ENCODE measurements at regions not wholly inside any gene's neighbourhood (a gene's known extent, or its start where the extent isn't known, plus 50 kb on each side); places are given as distances from the start of the nearest gene placed in this dataset.

GRCh38 chrX:6645216-6645615 is 110.3 kb upstream of the VCX3A start:
- H3K36me3 ChIP-seq (ENCODE audit: control insufficient read depth in 2 of 2, insufficient read depth in 1 of 2, low read length in 2 of 2): no peaks in the 10 kb centered on the region
- POLR2A ChIA-PET: no interaction called here
- no peak for TF ChIP-seq PATZ1 (tag by site-specific recombination; IDR thresholded peaks at IDR 0.05)
- no peak for TF ChIP-seq TRIM28 (IDR thresholded peaks at IDR 0.05; ENCODE audit: borderline replicate concordance, low read length)
- no peak for TF ChIP-seq ZNF266 (tag by site-specific recombination; IDR thresholded peaks at IDR 0.05; ENCODE audit: low read depth)
- TF ChIP-seq ZNF302 (tag by site-specific recombination; IDR thresholded peaks at IDR 0.05; ENCODE audit: low read depth): no peak
- TF ChIP-seq SP2 (tag by site-specific recombination; IDR thresholded peaks at IDR 0.05): no peak
- TF ChIP-seq ZNF518A (tag by site-specific recombination; conservative IDR thresholded peaks at IDR 0.05; ENCODE audit: low read depth): no peak
- TF ChIP-seq ZFP37 (tag by site-specific recombination; IDR thresholded peaks at IDR 0.05): no peak
- TF ChIP-seq ZFP69B (tag by site-specific recombination; IDR thresholded peaks at IDR 0.05): no peak
- no peak for TF ChIP-seq TCF7L2 (IDR thresholded peaks at IDR 0.05; ENCODE audit: borderline replicate concordance, low read depth, low read length)
- TF ChIP-seq ZNF677 (tag by site-specific recombination; IDR thresholded peaks at IDR 0.05): no peak
- TF ChIP-seq ZNF843 (tag by site-specific recombination; IDR thresholded peaks at IDR 0.05): no peak
- no peak for TF ChIP-seq REPIN1 (tag by site-specific recombination; IDR thresholded peaks at IDR 0.05; ENCODE audit: low read depth)
- CTCF ChIA-PET: interaction anchor here (1.2 kb wide), 1 partner anchor 12 kb away, joined by 3 read pairs; no protein-coding TSS in a partner anchor
- H3K4me3 ChIP-seq (ENCODE audit: low read depth, low read length): no peak overlapping the region
- H3K27ac ChIP-seq (ENCODE audit: extremely low read depth, low read depth, low read length): no peak overlapping the region
- H3K4me1 ChIP-seq (ENCODE audit: control insufficient read depth, insufficient read depth, low read length): no peaks in the 10 kb centered on the region
- H3K9me3 ChIP-seq (ENCODE audit: control insufficient read depth, insufficient read depth, low read depth, low read length): no peaks in the 10 kb centered on the region

GRCh38 chrX:6644411-6644810 is 109.5 kb upstream of the VCX3A start:
- no peak for TF ChIP-seq KLF9 (tag by site-specific recombination; IDR thresholded peaks at IDR 0.05; ENCODE audit: low read depth)
- TF ChIP-seq ZNF366 (tag by site-specific recombination; conservative IDR thresholded peaks at IDR 0.05): no peak
- TF ChIP-seq SETDB1 (IDR thresholded peaks at IDR 0.05; ENCODE audit: insufficient read length, low read length): no peak
- no peak for TF ChIP-seq KLF7 (tag by site-specific recombination; IDR thresholded peaks at IDR 0.05; ENCODE audit: borderline replicate concordance)
- no peak for TF ChIP-seq ZNF140 (tag by site-specific recombination; IDR thresholded peaks at IDR 0.05)
- TF ChIP-seq ZNF677 (tag by site-specific recombination; IDR thresholded peaks at IDR 0.05): no peak
- TF ChIP-seq ZNF600 (tag by site-specific recombination; IDR thresholded peaks at IDR 0.05): no peak
- TF ChIP-seq ZFP69B (tag by site-specific recombination; IDR thresholded peaks at IDR 0.05): no peak
- no peak for TF ChIP-seq OVOL3 (tag by site-specific recombination; IDR thresholded peaks at IDR 0.05)
- no peak for TF ChIP-seq ZNF473 (tag by site-specific recombination; IDR thresholded peaks at IDR 0.05)
- no peak for TF ChIP-seq ZNF704 (tag by site-specific recombination; IDR thresholded peaks at IDR 0.05)
- TF ChIP-seq TSHZ1 (tag by site-specific recombination; IDR thresholded peaks at IDR 0.05; ENCODE audit: borderline replicate concordance): no peak
- no peak for TF ChIP-seq ZBTB21 (tag by site-specific recombination; IDR thresholded peaks at IDR 0.05)
- no peak for TF ChIP-seq MZF1 (tag by site-specific recombination; IDR thresholded peaks at IDR 0.05; ENCODE audit: borderline replicate concordance)
- CTCF ChIA-PET: no interaction called here

More at GRCh38 chrX:6644411-6644810, 109.5 kb upstream of the VCX3A start:
- POLR2A ChIA-PET: no interaction called here
- no peak overlapping the region for H3K4me3 ChIP-seq (ENCODE audit: low read depth, low read length)
- H3K9me3 ChIP-seq (ENCODE audit: control insufficient read depth, insufficient read depth, low read depth, low read length): no peaks in the 10 kb centered on the region
- no peaks in the 10 kb centered on the region for H3K36me3 ChIP-seq (ENCODE audit: control insufficient read depth in 2 of 2, insufficient read depth in 1 of 2, low read length in 2 of 2)
- no peak overlapping the region for H3K27ac ChIP-seq (ENCODE audit: extremely low read depth, low read depth, low read length)
- H3K4me1 ChIP-seq (ENCODE audit: control insufficient read depth, insufficient read depth, low read length): no peaks in the 10 kb centered on the region
